Nephron progenitor cell (in vitro differentiated cells): ENCODE measurements at regions not wholly inside any gene's neighbourhood (a gene's known extent, or its start where the extent isn't known, plus 50 kb on each side); places are given as distances from the start of the nearest gene placed in this dataset.
"Not testable (repeated sequence)": the region's sequence is repeated elsewhere in the genome, so short reads cannot be mapped to it uniquely, and the experiment has no call there.

Experiments
- DNase-seq: peaks from one replicate; pipeline ENCODE4 v3.0.0; 2021
- H3K27ac Mint-ChIP-seq: 2 replicates; pipeline ENCODE4 v1.8.0; 2021; ENCODE audit warnings: mild to moderate bottlenecking, moderate library complexity, mixed read lengths
- H3K27me3 Mint-ChIP-seq: 2 replicates; pipeline ENCODE4 v1.8.0; 2021; ENCODE audit warnings: mild to moderate bottlenecking, low read depth, mixed read lengths; ENCODE audit not compliant: poor library complexity
- H3K36me3 Mint-ChIP-seq: 2 replicates; pipeline ENCODE4 v1.8.0; 2021; ENCODE audit warnings: low read depth, mixed read lengths
- H3K4me1 Mint-ChIP-seq: 2 replicates; pipeline ENCODE4 v1.8.0; 2021; ENCODE audit warnings: mixed read lengths
- H3K4me3 Mint-ChIP-seq: 2 replicates; pipeline ENCODE4 v1.8.0; 2021; ENCODE audit warnings: mild to moderate bottlenecking, moderate library complexity, mixed read lengths
- H3K9me3 Mint-ChIP-seq: 2 replicates; pipeline ENCODE4 v1.8.0; 2021; ENCODE audit warnings: mild to moderate bottlenecking, moderate library complexity, mixed read lengths
- CTCF ChIP-seq: fragments of 200-600 bp; sonication (generic); IDR thresholded peaks from 2 replicates; pipeline ENCODE4 v1.5.0; 2021; ENCODE audit warnings: antibody characterized with exemption

GRCh38 chr2:3899536-3900155 lies 196.3 kb downstream of the DCDC2C start:
- H3K4me1 Mint-ChIP-seq = peaks cover 5% of the 10 kb centered on the region
- H3K27me3 Mint-ChIP-seq = peaks cover 10% of the 10 kb centered on the region
- no peak for DNase-seq

GRCh38 chr2:3902131-3902530 lies 198.8 kb downstream of the DCDC2C start:
- peaks cover 24% of the 10 kb centered on the region for H3K9me3 Mint-ChIP-seq
- peaks cover 5% of the 10 kb centered on the region for H3K4me1 Mint-ChIP-seq
- DNase-seq = no peak
- TF ChIP-seq CTCF = no peak
- H3K36me3 Mint-ChIP-seq = no peaks in the 10 kb centered on the region
- no peak overlapping the region for H3K4me3 Mint-ChIP-seq
- no peak overlapping the region for H3K27ac Mint-ChIP-seq
- peaks cover 3% of the 10 kb centered on the region for H3K27me3 Mint-ChIP-seq

More at GRCh38 chr2:3899536-3900155, 196.3 kb downstream of the DCDC2C start:
- H3K27ac Mint-ChIP-seq = no peak overlapping the region
- peaks cover 24% of the 10 kb centered on the region for H3K9me3 Mint-ChIP-seq
- H3K4me3 Mint-ChIP-seq = no peak overlapping the region
- no peak for TF ChIP-seq CTCF
- no peaks in the 10 kb centered on the region for H3K36me3 Mint-ChIP-seq

GRCh38 chr2:3904061-3904460 lies 200.7 kb downstream of the DCDC2C start:
- no peak for DNase-seq
- Mint-ChIP-seq H3K27me3 (peaks cover 3% of the 10 kb centered on the region), H3K4me1 (peaks cover 5% of the 10 kb centered on the region), H3K27ac (no peak overlapping the region), H3K4me3 (no peak overlapping the region), H3K36me3 (peaks cover under 1% of the 10 kb centered on the region), H3K9me3 (peaks cover 32% of the 10 kb centered on the region)
- no peak for TF ChIP-seq CTCF

GRCh38 chr2:3908498-3908897 lies 205.1 kb downstream of the DCDC2C start:
- not testable (repeated sequence) for DNase-seq, H3K27me3 Mint-ChIP-seq, H3K36me3 Mint-ChIP-seq, H3K27ac Mint-ChIP-seq, H3K4me3 Mint-ChIP-seq
- Mint-ChIP-seq H3K4me1 (peaks cover 23% of the 10 kb centered on the region), H3K9me3 (peaks cover 56% of the 10 kb centered on the region)

- H3K9me3 Mint-ChIP-seq = peaks cover 45% of the 10 kb centered on the region
- H3K4me3 Mint-ChIP-seq = no peak overlapping the region
- H3K27ac Mint-ChIP-seq = no peak overlapping the region
- TF ChIP-seq CTCF = no peak
- peaks cover 20% of the 10 kb centered on the region for H3K4me1 Mint-ChIP-seq
- DNase-seq = no peak
- peaks cover 5% of the 10 kb centered on the region for H3K36me3 Mint-ChIP-seq
- H3K27me3 Mint-ChIP-seq = peaks cover 4% of the 10 kb centered on the region
Observed at GRCh38 chr2:3911882-3912455, 208.6 kb downstream of the DCDC2C start.

GRCh38 chr2:3913166-3913565 lies 209.8 kb downstream of the DCDC2C start:
- H3K4me3 Mint-ChIP-seq = no peak overlapping the region
- peaks cover 5% of the 10 kb centered on the region for H3K36me3 Mint-ChIP-seq
- TF ChIP-seq CTCF = no peak
- no peak for DNase-seq
- H3K4me1 Mint-ChIP-seq = peaks cover 20% of the 10 kb centered on the region
- H3K9me3 Mint-ChIP-seq = peaks cover 33% of the 10 kb centered on the region
- peaks cover 4% of the 10 kb centered on the region for H3K27me3 Mint-ChIP-seq
- no peak overlapping the region for H3K27ac Mint-ChIP-seq
